ENCODE measurements at regions not wholly inside any gene's neighbourhood (a gene's known extent, or its start where the extent isn't known, plus 50 kb on each side); places are given as distances from the start of the nearest gene placed in this dataset.

DNA sequence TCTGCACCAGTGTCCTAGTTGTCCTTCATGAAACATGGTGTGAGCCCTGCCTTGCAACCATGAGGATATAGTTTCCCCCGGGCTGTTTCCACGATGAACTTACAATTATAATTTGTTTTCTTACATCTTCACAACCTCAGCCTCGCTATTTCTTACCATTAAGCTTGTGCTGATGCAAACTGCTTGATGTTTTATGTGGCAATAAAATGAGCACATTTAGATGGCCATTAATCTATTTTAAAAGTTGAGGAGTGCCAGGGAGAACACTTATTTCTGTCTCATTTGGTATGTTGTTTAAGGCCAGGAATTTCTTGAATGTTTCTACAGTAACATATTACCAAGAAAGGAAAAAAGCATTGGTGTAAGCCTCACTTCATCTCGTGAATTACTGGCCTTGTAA, 214.5 kb upstream of the SLC8A1 start:
- TF ChIP-seq POLR2AphosphoS5 (IDR thresholded peaks at IDR 0.05; ENCODE audit: low read depth, low read length) (no peak), SIN3A (IDR thresholded peaks at IDR 0.05; ENCODE audit: borderline replicate concordance, insufficient read depth, low read length) (no peak), FOXP2 (optimal IDR thresholded peaks at IDR 0.05; ENCODE audit: borderline replicate concordance, extremely low read depth, extremely low read length, insufficient read depth) (no peak), TAF1 (IDR thresholded peaks at IDR 0.05; ENCODE audit: borderline replicate concordance, insufficient read depth, low read length) (no peak)
- TF ChIP-seq, protein P1, sequence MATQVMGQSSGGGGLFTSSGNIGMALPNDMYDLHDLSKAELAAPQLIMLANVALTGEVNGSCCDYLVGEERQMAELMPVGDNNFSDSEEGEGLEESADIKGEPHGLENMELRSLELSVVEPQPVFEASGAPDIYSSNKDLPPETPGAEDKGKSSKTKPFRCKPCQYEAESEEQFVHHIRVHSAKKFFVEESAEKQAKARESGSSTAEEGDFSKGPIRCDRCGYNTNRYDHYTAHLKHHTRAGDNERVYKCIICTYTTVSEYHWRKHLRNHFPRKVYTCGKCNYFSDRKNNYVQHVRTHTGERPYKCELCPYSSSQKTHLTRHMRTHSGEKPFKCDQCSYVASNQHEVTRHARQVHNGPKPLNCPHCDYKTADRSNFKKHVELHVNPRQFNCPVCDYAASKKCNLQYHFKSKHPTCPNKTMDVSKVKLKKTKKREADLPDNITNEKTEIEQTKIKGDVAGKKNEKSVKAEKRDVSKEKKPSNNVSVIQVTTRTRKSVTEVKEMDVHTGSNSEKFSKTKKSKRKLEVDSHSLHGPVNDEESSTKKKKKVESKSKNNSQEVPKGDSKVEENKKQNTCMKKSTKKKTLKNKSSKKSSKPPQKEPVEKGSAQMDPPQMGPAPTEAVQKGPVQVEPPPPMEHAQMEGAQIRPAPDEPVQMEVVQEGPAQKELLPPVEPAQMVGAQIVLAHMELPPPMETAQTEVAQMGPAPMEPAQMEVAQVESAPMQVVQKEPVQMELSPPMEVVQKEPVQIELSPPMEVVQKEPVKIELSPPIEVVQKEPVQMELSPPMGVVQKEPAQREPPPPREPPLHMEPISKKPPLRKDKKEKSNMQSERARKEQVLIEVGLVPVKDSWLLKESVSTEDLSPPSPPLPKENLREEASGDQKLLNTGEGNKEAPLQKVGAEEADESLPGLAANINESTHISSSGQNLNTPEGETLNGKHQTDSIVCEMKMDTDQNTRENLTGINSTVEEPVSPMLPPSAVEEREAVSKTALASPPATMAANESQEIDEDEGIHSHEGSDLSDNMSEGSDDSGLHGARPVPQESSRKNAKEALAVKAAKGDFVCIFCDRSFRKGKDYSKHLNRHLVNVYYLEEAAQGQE (IDR thresholded peaks at IDR 0.05; ENCODE audit: insufficient read depth in 1 of 2, low read depth in 2 of 2, low read length in 2 of 2): no peak

DNA sequence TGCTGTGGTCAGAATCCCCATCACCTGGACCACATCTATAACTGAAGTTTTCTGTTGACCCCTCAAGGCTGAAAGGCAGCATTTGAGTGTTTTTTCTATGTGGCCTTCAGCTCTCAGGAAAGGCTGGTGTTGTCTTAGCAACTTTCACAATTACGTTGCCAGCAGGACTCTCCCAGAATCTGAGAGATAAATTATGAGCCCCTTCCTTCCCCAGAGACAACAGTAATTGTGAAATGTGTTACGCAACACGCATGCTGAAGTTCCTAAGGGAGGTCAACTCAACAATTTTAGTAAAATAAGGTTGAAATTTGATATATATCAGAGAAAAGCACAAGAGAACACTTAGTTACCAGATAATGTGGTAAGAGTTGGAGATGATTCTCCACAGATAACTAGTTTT, 216.5 kb upstream of the SLC8A1 start:
- TF ChIP-seq, protein P1 (IDR thresholded peaks at IDR 0.05; ENCODE audit: insufficient read depth in 1 of 2, low read depth in 2 of 2, low read length in 2 of 2): no peak
- TF ChIP-seq FOXP2 (optimal IDR thresholded peaks at IDR 0.05; ENCODE audit: borderline replicate concordance, extremely low read depth, extremely low read length, insufficient read depth): no peak

DNA sequence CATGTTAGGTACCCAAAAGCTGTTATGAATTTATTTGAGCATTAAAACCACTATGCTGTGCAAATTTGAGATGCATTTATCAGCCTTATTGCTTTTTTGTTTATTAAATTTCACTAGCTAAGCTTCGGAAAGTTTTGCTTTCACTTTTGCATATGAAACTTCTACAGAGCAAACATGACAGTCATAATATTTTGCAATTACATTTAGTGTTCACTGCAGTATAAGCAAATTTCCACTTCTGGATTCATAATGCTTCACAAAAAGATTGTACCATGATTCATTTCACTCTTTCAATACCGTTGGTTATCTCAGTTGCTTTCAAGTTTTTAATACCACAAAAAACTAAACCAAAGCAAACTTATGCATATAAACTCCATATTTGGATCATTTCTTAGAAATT, 228.7 kb upstream of the SLC8A1 start:
- TF ChIP-seq, protein P1 (IDR thresholded peaks at IDR 0.05; ENCODE audit: insufficient read depth in 1 of 2, low read depth in 2 of 2, low read length in 2 of 2): no peak
- TF ChIP-seq TAF1 (IDR thresholded peaks at IDR 0.05; ENCODE audit: borderline replicate concordance, insufficient read depth, low read length) (no peak), FOXP2 (optimal IDR thresholded peaks at IDR 0.05; ENCODE audit: borderline replicate concordance, extremely low read depth, extremely low read length, insufficient read depth) (no peak), POLR2AphosphoS5 (IDR thresholded peaks at IDR 0.05; ENCODE audit: low read depth, low read length) (no peak), SIN3A (IDR thresholded peaks at IDR 0.05; ENCODE audit: borderline replicate concordance, insufficient read depth, low read length) (no peak)

DNA sequence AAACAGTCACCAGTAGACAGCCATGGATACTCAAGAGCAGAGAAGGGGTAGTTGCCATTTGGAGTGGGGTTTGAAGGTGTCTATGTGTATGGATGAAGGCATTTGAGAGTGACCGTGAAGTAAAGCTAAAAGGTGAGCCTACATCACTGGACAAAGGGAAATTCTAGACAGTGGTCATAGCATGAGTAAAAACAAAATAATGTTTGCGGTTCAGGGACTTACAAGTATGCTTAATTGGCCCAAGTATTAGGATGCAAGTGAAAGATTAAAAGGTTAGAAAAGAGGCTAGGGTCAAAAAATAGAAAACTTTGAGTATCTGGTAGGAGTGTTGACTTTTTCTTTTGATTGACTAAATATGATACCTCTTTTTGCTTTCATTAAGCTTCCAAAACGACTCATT, 238.1 kb upstream of the SLC8A1 start:
- no peak for TF ChIP-seq POLR2AphosphoS5 (IDR thresholded peaks at IDR 0.05; ENCODE audit: low read depth, low read length)
- TF ChIP-seq FOXP2 (optimal IDR thresholded peaks at IDR 0.05; ENCODE audit: borderline replicate concordance, extremely low read depth, extremely low read length, insufficient read depth): no peak
- TF ChIP-seq, protein P1 (IDR thresholded peaks at IDR 0.05; ENCODE audit: insufficient read depth in 1 of 2, low read depth in 2 of 2, low read length in 2 of 2): no peak
- TF ChIP-seq TAF1 (IDR thresholded peaks at IDR 0.05; ENCODE audit: borderline replicate concordance, insufficient read depth, low read length): no peak
- TF ChIP-seq SIN3A (IDR thresholded peaks at IDR 0.05; ENCODE audit: borderline replicate concordance, insufficient read depth, low read length): no peak

DNA sequence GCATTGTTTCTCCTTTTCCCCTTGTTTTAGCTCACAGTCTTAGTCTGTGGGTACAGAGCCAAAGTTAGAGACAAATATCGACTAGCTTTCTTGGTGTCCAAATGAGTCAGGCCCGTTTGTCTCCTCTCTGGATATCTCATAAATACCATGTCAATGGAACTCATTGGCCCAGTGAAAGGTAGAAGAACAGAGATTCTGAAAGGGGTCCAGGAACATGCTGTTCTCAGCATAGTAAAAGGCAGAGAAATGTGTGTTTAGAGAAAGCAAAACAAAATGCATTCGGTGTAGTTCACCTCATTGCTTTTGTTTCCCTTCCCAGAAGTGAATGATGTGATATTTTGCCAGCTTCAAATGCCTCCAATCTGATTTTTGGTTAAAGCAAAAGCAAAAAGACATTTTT, 238.6 kb upstream of the SLC8A1 start:
- TF ChIP-seq, protein P1 (IDR thresholded peaks at IDR 0.05; ENCODE audit: insufficient read depth in 1 of 2, low read depth in 2 of 2, low read length in 2 of 2): no peak
- TF ChIP-seq POLR2AphosphoS5 (IDR thresholded peaks at IDR 0.05; ENCODE audit: low read depth, low read length) (no peak), FOXP2 (optimal IDR thresholded peaks at IDR 0.05; ENCODE audit: borderline replicate concordance, extremely low read depth, extremely low read length, insufficient read depth) (no peak), SIN3A (IDR thresholded peaks at IDR 0.05; ENCODE audit: borderline replicate concordance, insufficient read depth, low read length) (no peak), TAF1 (IDR thresholded peaks at IDR 0.05; ENCODE audit: borderline replicate concordance, insufficient read depth, low read length) (no peak)
